ENCODE measurements at regions not wholly inside any gene's neighbourhood (a gene's known extent, or its start where the extent isn't known, plus 50 kb on each side); places are given as distances from the start of the nearest gene placed in this dataset.
A peak's percentile ranks its signal among the peaks of the same experiment; 100 is the strongest.
"Not testable (repeated sequence)": the region's sequence is repeated elsewhere in the genome, so short reads cannot be mapped to it uniquely, and the experiment has no call there.

GRCh38 chr7:69335331-69335730 is 262.9 kb upstream of the AUTS2 start:
- DNase-seq (ENCODE audit: low read depth) = no peak

GRCh38 chr7:69336976-69337375 is 261.3 kb upstream of the AUTS2 start:
- no peak for DNase-seq (ENCODE audit: low read depth)

GRCh38 chr7:69338144-69338543 is 260.1 kb upstream of the AUTS2 start:
- DNase-seq (ENCODE audit: low read depth) = no peak

- no peak for DNase-seq (ENCODE audit: low read depth)
Observed at GRCh38 chr7:69341288-69341687, 257.0 kb upstream of the AUTS2 start.

GRCh38 chr7:69342154-69342884 is 256.0 kb upstream of the AUTS2 start:
- no peak for DNase-seq (ENCODE audit: low read depth)

- no peak for DNase-seq (ENCODE audit: low read depth)
Observed at GRCh38 chr7:69349291-69349690, 249.0 kb upstream of the AUTS2 start.

GRCh38 chr7:69358163-69358821 is 240.0 kb upstream of the AUTS2 start:
- no peak for DNase-seq (ENCODE audit: low read depth)

GRCh38 chr7:69359003-69359700 is 239.1 kb upstream of the AUTS2 start:
- DNase-seq (ENCODE audit: low read depth) = no peak

GRCh38 chr7:69360913-69361312 is 237.4 kb upstream of the AUTS2 start:
- DNase-seq (ENCODE audit: low read depth) = no peak

- no peak for DNase-seq (ENCODE audit: low read depth)
Observed at GRCh38 chr7:69363136-69363535, 235.1 kb upstream of the AUTS2 start.

GRCh38 chr7:69364813-69365643 is 233.2 kb upstream of the AUTS2 start:
- DNase-seq (ENCODE audit: low read depth) = no peak

- DNase-seq (ENCODE audit: low read depth) = no peak
Observed at GRCh38 chr7:69365651-69366192, 232.6 kb upstream of the AUTS2 start.

- no peak for DNase-seq (ENCODE audit: low read depth)
Observed at GRCh38 chr7:69367780-69368179, 230.5 kb upstream of the AUTS2 start.

- DNase-seq (ENCODE audit: low read depth) = no peak
Observed at GRCh38 chr7:69373171-69374043, 224.9 kb upstream of the AUTS2 start.

- DNase-seq (ENCODE audit: low read depth) = no peak
Observed at GRCh38 chr7:69374044-69374425, 224.2 kb upstream of the AUTS2 start.

- DNase-seq (ENCODE audit: low read depth) = no peak
Observed at GRCh38 chr7:69377191-69377590, 221.1 kb upstream of the AUTS2 start.

GRCh38 chr7:69388452-69389137 is 209.7 kb upstream of the AUTS2 start:
- DNase-seq (ENCODE audit: low read depth) = no peak

GRCh38 chr7:69389216-69389615 is 209.1 kb upstream of the AUTS2 start:
- no peak for DNase-seq (ENCODE audit: low read depth)

GRCh38 chr7:69393912-69394311 is 204.4 kb upstream of the AUTS2 start:
- not testable (repeated sequence) for DNase-seq (ENCODE audit: low read depth)

GRCh38 chr7:69395061-69395714 is 203.1 kb upstream of the AUTS2 start:
- DNase-seq (ENCODE audit: low read depth) = peak; percentile 6

Data from fibroblast of gingiva (primary cell).